ENCODE measurements at regions not wholly inside any gene's neighbourhood (a gene's known extent, or its start where the extent isn't known, plus 50 kb on each side); places are given as distances from the start of the nearest gene placed in this dataset.

- no peaks in the 10 kb centered on the region for H3K36me3 ChIP-seq
- no peak for TF ChIP-seq CTCF (IDR thresholded peaks at IDR 0.05)
- no peak for TF ChIP-seq POLR2A (IDR thresholded peaks at IDR 0.05)
- no peak for DNase-seq
- 79 to 88% methylated on average over 6 of the region's 6 CpGs for WGBS, 2 donors
- no peak overlapping the region for H3K27ac ChIP-seq
- intact Hi-C loops (cut with DNase I) = no loop called here
- H3K4me1 ChIP-seq = no peaks in the 10 kb centered on the region
- no peaks in the 10 kb centered on the region for H3K9me3 ChIP-seq
- H3K27me3 ChIP-seq = no peaks in the 10 kb centered on the region
- no peak overlapping the region for H3K4me3 ChIP-seq
Observed at GRCh38 chr19:31068268-31068667, 281.0 kb downstream of the TSHZ3 start.

DNA sequence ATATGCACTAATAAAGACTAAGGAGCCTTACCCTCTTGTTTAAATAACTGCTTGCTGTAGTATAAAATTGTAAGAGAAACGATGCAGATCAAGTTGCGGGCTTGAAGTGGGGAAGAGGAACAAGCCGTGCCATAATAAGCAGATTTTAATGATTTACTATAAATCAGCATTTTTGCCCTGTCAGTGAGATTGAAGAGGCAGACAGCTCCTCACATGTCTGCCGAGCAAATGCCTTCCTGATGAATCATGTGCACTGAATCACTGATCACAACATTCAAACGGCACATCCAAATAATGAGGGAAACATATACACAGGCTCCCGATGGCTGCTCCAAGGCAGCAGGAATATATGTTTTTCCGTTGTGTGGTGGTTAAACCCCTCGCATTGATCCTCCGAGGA is 282.9 kb downstream of the TSHZ3 start:
- Histone ChIP-seq H3K27me3 (no peaks in the 10 kb centered on the region), H3K4me3 (no peak overlapping the region), H3K27ac (no peak overlapping the region), H3K9me3 (no peaks in the 10 kb centered on the region), H3K4me1 (no peaks in the 10 kb centered on the region), H3K36me3 (no peaks in the 10 kb centered on the region)
- DNase-seq = no peak
- intact Hi-C loops (cut with DNase I) = no loop called here
- WGBS, 2 donors = 34 to 53% methylated on average over 8 to 9 of the region's 9 CpGs
- no peak for TF ChIP-seq POLR2A (IDR thresholded peaks at IDR 0.05)
- TF ChIP-seq CTCF (IDR thresholded peaks at IDR 0.05) = no peak

DNA sequence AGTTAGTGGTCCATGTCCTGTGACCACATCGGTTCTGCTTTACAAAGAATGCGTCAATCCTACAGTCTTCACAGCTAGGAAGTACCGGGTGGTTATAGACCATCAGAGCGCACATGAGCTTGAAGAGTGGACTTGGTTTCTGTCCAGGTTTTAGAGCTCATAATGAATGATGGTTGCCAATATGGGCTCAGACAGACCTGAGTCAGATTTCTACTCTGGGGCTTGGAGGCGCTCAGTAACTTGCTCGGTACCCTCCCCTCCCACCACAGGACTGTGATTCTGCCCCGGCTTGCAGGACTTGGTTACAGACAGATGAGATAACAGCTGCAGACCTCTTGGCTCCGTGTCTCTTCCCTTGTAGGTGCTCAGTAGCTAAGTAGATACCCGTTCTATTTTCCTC is 284.7 kb downstream of the TSHZ3 start:
- intact Hi-C loops (cut with DNase I) = no loop called here
- H3K4me1 ChIP-seq = no peaks in the 10 kb centered on the region
- H3K27ac ChIP-seq = no peak overlapping the region
- DNase-seq = no peak
- TF ChIP-seq POLR2A (IDR thresholded peaks at IDR 0.05) (no peak), CTCF (IDR thresholded peaks at IDR 0.05) (no peak)
- no peak overlapping the region for H3K4me3 ChIP-seq
- 64 to 66% methylated on average over 9 of the region's 9 CpGs for WGBS, 2 donors
- H3K36me3 ChIP-seq = no peaks in the 10 kb centered on the region
- H3K9me3 ChIP-seq = peaks cover 0 to 7% (median 0%) of the 10 kb centered on the region in 3 donors
- no peaks in the 10 kb centered on the region for H3K27me3 ChIP-seq

DNA sequence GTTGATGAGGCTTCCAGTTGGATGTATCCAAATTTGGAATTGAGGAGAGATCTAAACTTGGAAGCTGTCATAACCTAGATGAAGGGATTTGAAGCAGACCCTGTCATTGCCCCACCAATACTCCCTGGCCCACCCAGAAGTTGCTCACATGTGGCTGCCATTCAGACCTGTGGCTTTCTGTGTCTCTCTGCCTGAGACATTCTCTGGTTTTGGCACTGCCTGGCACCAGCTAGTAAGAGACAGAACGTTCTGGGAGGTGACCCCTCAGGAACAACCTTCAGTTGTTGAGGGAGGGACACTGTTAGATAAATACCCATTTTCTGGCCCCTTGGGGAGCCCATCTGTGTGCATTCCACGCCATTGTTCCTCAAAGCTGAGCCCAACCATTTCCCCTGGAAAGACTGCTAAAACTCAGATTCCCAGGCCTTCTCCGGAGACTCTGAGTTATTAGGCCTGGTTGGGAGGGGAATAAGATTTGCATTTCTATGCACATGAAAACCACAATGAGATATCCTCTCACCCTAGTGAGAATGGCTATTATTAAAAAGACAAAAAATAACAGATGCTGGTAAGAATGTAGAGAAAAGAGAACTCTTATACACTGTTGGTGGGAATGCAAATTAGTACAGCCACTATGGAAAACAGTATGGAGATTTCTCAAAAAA is 290.4 kb downstream of the TSHZ3 start:
- H3K27ac ChIP-seq = no peak overlapping the region
- DNase-seq = no peak
- TF ChIP-seq POLR2A (IDR thresholded peaks at IDR 0.05) (no peak), CTCF (IDR thresholded peaks at IDR 0.05) (no peak)
- peaks cover 0 to 7% (median 0%) of the 10 kb centered on the region in 3 donors for H3K9me3 ChIP-seq
- no peaks in the 10 kb centered on the region for H3K27me3 ChIP-seq
- 60 to 77% methylated on average over 3 of the region's 3 CpGs for WGBS, 2 donors
- H3K36me3 ChIP-seq = no peaks in the 10 kb centered on the region
- H3K4me3 ChIP-seq = no peak overlapping the region
- no peaks in the 10 kb centered on the region for H3K4me1 ChIP-seq
- intact Hi-C loops (cut with DNase I) = no loop called here

DNA sequence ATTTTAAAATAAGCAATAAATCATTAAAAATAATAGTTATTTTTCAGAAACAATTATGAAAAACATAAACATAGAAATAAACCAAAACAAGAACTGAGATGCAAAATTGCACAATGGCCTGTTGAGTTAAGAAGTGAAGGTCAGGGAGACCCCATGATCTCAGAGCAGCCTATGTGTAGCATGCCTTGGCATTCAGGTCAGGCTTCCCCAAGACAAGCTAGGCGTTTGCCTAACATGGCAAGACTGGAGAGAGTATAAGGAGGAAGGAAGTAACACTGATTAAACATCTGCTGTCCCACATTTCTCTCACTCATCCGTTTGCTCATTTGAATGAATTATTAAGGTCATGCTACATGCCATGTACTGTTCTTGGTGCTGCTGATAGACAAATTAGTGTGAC is 291.8 kb downstream of the TSHZ3 start:
- no peaks in the 10 kb centered on the region for H3K36me3 ChIP-seq
- DNase-seq = no peak
- H3K27me3 ChIP-seq = no peaks in the 10 kb centered on the region
- no peaks in the 10 kb centered on the region for H3K4me1 ChIP-seq
- TF ChIP-seq CTCF (IDR thresholded peaks at IDR 0.05) (no peak), POLR2A (IDR thresholded peaks at IDR 0.05) (no peak)
- H3K27ac ChIP-seq = no peak overlapping the region
- H3K4me3 ChIP-seq = no peak overlapping the region
- intact Hi-C loops (cut with DNase I) = no loop called here
- peaks cover 0 to 7% (median 0%) of the 10 kb centered on the region in 3 donors for H3K9me3 ChIP-seq
- WGBS, 2 donors = 35 to 36% methylated on average over 2 of the region's 2 CpGs
